GM04503 (cell line): ENCODE measurements at regions not wholly inside any gene's neighbourhood (a gene's known extent, or its start where the extent isn't known, plus 50 kb on each side); places are given as distances from the start of the nearest gene placed in this dataset.
A peak's percentile ranks its signal among the peaks of the same experiment; 100 is the strongest.

Source experiments
- DNase-seq: peaks from one replicate; pipeline ENCODE4 v3.0.0-alpha.2; 2012; ENCODE audit warnings: low read depth

DNA sequence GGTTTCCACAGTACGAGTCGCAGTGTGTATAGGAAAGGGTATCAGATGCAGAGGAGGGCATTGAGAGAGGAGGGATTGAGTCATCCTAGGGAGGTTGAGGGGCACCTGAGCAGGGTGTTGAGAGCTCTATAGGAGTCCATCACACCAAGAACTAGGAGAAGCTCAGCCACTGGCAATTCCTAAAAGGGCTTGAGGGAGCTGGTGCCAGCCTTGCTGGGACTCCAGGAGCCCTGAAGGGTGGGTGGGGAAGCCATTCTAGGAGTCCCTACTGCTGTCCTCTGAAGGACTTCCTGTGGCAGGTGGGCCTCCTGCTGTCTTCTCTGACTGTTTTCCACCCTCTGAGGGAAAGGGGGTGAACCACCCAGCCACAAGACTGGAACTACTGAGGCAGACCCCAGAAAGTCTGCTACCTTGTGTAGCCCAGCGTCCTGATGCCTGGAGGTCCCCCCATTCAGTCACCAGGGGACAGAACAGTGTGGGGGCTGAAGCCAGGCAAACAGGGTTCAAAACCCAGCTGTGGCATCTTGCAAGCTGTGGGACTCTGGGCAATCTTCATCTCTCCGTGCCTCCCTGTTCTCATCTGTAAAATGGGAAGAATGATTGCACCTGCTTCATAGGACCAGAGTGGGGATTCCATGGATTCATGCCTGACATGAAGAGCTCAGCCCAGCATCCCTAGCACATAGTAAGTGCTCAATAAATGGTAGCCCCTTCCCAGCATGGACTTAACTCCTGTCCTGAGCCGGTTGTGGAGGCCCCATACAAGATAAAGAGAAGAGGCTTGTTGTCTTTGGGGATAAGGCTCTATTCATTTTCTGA is 149.5 kb downstream of the C9orf50 start:
- DNase-seq: no peak

DNA sequence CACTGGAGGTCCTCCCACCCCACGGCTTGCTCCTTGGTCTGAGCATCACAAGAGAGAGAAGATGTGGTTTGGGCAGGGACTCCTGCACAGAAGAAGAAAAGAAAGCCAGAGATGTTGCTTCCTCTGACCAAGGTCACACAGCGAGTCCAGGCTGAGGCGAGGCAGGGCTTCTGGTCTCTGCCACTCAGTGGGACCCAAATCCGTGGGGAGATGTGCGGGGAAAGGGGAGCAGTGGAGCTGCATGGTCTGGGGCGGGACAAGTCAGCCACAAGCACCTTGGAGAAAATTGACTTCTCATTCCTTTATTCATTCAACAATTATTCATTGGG is 150.9 kb downstream of the C9orf50 start:
- DNase-seq: no peak

- DNase-seq: no peak
These were observed 151.5 kb downstream of the C9orf50 start for GRCh38 chr9:129469188-129469987.

- no peak for DNase-seq
These were observed 152.9 kb downstream of the C9orf50 start for GRCh38 chr9:129467739-129468666.

DNA sequence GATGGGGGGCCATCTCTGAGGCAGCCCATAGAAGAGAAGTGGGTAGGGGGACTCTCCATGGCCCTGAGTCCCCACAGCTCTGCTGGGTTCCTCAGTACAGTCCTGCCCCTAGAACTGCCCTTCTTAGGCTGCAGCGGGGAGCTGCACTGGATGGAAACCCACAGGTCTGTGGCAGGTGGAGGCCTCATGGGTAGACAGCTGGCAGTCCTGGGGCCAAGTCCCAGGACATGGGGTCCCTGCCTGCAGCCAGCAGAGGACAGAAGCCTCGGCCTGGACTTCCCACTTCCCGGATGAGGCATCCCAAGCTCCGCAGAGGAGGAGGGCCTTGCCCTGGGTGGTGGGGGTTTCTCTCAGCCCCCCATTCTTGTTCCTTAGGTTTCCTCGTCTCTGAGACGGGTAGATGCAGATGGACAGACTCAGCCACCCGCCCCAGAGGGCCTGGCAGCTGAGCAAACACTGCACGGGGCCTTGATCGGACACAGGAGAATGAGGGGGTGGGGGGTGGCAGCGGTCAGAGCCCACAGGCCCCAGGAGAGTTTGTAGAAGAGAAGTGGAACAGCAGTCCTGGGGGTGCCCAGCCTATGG is 153.8 kb downstream of the C9orf50 start:
- DNase-seq: no peak

DNA sequence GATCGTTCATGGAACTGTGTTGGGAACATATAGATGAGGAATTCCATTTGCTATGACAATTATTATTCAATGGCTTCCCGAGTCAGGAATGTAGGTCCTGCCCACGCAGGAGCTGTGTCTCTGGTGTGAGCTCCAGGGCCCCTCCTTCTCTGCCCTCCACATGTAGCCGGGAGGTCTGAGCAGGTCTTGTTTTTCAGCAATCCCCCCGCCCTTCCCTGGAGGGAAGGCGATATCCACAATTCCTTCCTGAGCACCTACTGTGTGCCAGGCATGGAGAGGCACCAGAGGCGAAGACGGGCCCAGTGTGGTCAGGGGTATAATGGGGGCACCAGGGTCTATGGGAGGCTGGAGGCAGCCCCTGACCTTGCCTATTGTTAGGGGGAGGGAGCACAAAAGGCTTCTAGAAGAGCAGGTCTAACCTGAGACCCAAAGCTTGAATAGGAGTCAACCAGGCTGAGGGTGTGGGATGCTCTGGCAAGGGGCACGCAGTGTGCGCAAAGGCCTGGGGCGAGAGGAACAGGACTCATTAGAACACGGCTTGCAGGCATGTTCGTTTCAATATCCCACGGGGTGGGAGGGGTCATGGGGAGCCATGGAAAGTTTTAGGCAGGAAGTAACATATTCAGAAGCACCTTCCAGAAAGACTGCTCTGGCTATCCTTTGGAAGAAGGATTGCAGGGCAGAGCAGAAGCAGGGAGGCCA is 154.9 kb downstream of the C9orf50 start:
- DNase-seq: no peak

GRCh38 chr9:129464972-129465833 is 155.7 kb downstream of the C9orf50 start:
- DNase-seq: no peak

DNA sequence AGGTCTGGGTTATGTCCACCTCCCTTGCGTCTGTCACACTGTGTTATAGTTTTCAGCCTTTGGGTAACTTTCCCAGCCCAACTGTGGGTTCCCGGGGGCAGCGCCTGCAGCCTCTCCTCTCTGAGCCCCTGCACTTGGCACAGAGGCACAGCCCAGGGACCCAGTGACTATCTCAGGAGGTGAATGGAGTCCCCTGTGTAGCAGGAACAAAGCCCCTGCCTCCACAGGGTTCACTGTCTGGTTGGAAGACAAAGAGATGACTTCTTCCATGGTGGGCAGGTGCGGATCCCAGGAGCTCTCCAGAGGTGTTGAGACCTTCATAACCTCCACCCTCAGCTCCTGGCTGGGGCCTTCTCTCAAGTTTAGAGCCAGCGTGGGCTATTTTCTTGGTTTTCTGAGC is 156.9 kb downstream of the C9orf50 start:
- no peak for DNase-seq

DNA sequence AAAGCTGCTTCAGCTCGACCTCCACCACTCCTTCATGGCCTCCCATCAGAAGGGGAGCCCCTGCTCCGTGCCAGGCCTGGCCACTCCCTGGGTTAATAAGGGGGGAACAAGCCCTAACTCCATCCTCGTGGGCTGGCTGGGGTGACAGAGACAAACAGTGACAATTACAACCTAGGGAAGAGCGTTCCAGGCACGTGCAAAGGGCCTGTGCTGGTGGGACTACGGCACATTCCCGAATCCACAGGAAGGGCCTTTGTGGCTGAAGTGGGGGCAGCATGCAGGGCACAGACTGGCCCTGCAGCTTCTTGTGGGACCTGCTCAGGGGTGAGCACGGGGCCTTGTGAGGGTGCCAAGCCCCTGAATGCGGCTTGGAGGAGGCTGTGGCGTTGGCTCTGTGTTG is 157.4 kb downstream of the C9orf50 start:
- DNase-seq: no peak

DNA sequence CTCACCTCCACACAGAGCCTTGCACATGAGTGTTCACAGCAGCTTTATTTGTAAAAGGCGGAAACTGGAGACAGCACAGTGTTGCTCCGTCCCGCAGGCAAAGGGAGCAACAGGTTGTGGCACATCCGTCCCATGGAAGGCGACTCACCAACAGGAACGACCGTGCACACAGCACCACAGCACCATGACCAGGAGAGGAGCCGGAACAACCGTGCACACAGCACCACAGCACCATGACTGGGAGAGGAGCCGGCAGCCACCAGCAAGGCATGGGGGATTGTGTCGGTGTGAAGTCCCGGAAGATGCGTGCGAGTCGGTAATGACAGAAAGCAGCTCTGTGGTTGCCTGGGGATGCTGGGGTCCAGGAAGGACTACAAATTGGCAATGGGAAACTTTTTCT is 158.5 kb downstream of the C9orf50 start:
- DNase-seq: no peak

DNA sequence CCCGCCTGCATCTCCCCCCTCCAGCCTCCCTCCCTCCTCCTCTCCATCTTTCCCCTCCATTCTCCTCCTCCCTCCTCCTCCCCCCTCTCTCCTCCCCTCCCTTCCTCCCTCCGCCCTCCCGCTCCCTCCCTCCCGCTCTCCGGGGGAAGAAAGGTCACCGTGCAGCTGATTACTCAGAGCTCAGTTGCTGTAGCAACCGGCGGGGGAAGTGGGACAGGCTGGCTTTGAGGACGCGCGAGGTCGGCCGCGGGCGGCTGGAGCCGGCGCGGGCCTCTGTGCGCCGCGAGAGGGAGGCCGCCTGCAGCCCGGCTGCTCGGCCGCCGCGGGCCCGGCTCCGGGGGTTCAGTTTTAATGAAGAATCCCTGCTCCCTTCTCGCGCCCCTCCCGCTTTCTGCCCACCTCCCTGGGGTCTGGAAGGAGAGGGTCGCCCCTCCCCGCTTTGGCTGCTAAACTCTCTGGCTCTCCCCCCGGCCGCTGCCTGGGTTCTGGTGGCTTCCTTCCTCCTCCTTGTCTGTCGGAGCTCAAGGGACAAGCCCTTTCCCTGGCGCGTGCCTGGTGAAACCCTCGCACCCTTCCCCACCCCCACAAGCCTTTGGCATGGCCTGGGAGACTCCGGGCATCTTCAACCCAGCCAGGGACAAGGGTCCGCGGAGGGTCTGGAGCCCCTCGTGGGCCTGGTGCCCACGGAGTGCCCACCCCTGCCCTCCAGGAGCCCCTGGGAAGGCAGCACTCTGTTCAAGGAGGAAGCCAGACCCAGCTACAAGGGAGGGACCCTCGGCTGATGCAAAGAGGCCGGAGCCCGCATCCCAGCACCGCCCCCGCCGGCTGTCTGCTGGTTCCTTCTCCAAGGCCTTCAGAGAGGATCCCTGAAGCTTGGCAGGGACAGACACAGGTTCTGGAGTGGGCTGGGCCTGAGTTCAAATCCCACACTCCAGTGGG is 160.3 kb downstream of the C9orf50 start:
- DNase-seq: peak; percentile 94

GRCh38 chr9:129459547-129460322 is 161.2 kb downstream of the C9orf50 start:
- DNase-seq: no peak

GRCh38 chr9:129458663-129459546 is 162.0 kb downstream of the C9orf50 start:
- DNase-seq: no peak

- DNase-seq: no peak
These were observed 162.7 kb downstream of the C9orf50 start for GRCh38 chr9:129458155-129458661.

- DNase-seq: no peak
These were observed 163.5 kb downstream of the C9orf50 start for GRCh38 chr9:129457325-129457779.

DNA sequence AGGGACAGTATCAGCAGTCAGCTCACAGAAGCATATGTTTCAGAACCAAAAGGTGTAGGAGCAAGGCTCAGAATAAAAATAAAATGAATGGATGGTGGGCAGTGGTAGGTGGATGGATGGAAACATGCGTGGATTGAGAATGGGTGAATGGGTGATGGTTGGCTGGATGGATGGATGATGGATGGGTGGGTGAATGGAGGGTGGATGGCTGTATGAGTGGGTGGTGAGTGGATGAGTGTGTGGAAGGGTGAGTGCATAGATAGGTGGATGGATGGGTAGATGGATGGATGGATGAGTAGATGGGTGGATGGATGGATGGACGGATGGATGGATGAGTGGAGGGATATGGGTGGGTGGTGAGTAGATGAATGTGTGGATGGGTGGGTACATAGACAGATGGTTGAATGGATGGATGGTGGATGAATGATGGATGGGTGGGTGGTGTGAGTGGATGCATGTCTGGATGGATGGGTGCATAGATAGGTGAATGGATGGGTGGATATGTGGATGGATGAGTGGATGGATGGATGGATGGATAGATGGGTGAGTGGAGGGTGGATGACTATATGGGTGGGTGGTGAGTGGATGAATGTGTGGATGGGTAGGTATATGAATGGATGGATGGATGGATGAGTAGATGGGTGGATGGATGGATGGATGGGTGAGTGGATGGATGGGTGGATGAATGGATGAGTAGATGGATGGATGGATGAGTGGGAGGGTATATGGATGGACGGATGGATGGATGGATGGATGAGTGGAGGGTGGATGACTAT is 164.2 kb downstream of the C9orf50 start:
- no peak for DNase-seq
